ENCODE measurements at regions not wholly inside any gene's neighbourhood (a gene's known extent, or its start where the extent isn't known, plus 50 kb on each side); places are given as distances from the start of the nearest gene placed in this dataset.

GRCh38 chr2:833180-833579 lies 117.5 kb upstream of the SNTG2 start:
- no peak overlapping the region for H3K9ac ChIP-seq (ENCODE audit: low read depth in 2 of 2, low read length in 2 of 2)
- H3K4me1 ChIP-seq, result no peaks in the 10 kb centered on the region
- intact Hi-C loops (cut with DNase I), result no loop called here
- H3K4me3 ChIP-seq, result no peak overlapping the region
- DNase-seq, result no peak
- no peaks in the 10 kb centered on the region for H3K27me3 ChIP-seq
- TF ChIP-seq CTCF (IDR thresholded peaks at IDR 0.05), result no peak
- no peaks in the 10 kb centered on the region for H3K36me3 ChIP-seq
- no peak overlapping the region for H3K27ac ChIP-seq
- H3K9me3 ChIP-seq, result no peaks in the 10 kb centered on the region

GRCh38 chr2:832635-833034 lies 118.0 kb upstream of the SNTG2 start:
- no peak for TF ChIP-seq CTCF (IDR thresholded peaks at IDR 0.05)
- intact Hi-C loops (cut with DNase I), result no loop called here
- H3K9ac ChIP-seq (ENCODE audit: low read depth in 2 of 2, low read length in 2 of 2), result no peak overlapping the region

GRCh38 chr2:831622-832021 lies 119.0 kb upstream of the SNTG2 start:
- no peak for DNase-seq
- no peaks in the 10 kb centered on the region for H3K36me3 ChIP-seq
- no peak overlapping the region for H3K4me3 ChIP-seq
- H3K9ac ChIP-seq (ENCODE audit: low read depth in 2 of 2, low read length in 2 of 2), result no peak overlapping the region
- no peaks in the 10 kb centered on the region for H3K9me3 ChIP-seq
- intact Hi-C loops (cut with DNase I), result no loop called here
- H3K4me1 ChIP-seq, result no peaks in the 10 kb centered on the region
- no peak for TF ChIP-seq CTCF (IDR thresholded peaks at IDR 0.05)
- H3K27me3 ChIP-seq, result no peaks in the 10 kb centered on the region
- H3K27ac ChIP-seq, result no peak overlapping the region

More at GRCh38 chr2:832635-833034, 118.0 kb upstream of the SNTG2 start:
- H3K4me1 ChIP-seq, result no peaks in the 10 kb centered on the region
- H3K4me3 ChIP-seq, result no peak overlapping the region
- no peaks in the 10 kb centered on the region for H3K36me3 ChIP-seq
- H3K27ac ChIP-seq, result no peak overlapping the region
- DNase-seq, result no peak
- no peaks in the 10 kb centered on the region for H3K9me3 ChIP-seq
- no peaks in the 10 kb centered on the region for H3K27me3 ChIP-seq

- intact Hi-C loops (cut with DNase I), result no loop called here
- Histone ChIP-seq H3K27me3 (no peaks in the 10 kb centered on the region), H3K36me3 (no peaks in the 10 kb centered on the region), H3K9me3 (no peaks in the 10 kb centered on the region), H3K4me1 (no peaks in the 10 kb centered on the region), H3K27ac (no peak overlapping the region), H3K9ac (ENCODE audit: low read depth in 2 of 2, low read length in 2 of 2) (no peak overlapping the region), H3K4me3 (no peak overlapping the region)
- no peak for TF ChIP-seq CTCF (IDR thresholded peaks at IDR 0.05)
- DNase-seq, result no peak
Measured at GRCh38 chr2:831225-831536, 119.5 kb upstream of the SNTG2 start.

- H3K4me1 ChIP-seq, result no peaks in the 10 kb centered on the region
- H3K36me3 ChIP-seq, result no peaks in the 10 kb centered on the region
- intact Hi-C loops (cut with DNase I), result no loop called here
- no peaks in the 10 kb centered on the region for H3K27me3 ChIP-seq
- no peak for TF ChIP-seq CTCF (IDR thresholded peaks at IDR 0.05)
- H3K9me3 ChIP-seq, result no peaks in the 10 kb centered on the region
- no peak for DNase-seq
- no peak overlapping the region for H3K9ac ChIP-seq (ENCODE audit: low read depth in 2 of 2, low read length in 2 of 2)
- H3K4me3 ChIP-seq, result no peak overlapping the region
- H3K27ac ChIP-seq, result no peak overlapping the region
Measured at GRCh38 chr2:830419-831224, 120.0 kb upstream of the SNTG2 start.
